AG09319 (cell line): ENCODE measurements at regions not wholly inside any gene's neighbourhood (a gene's known extent, or its start where the extent isn't known, plus 50 kb on each side); places are given as distances from the start of the nearest gene placed in this dataset.
"Not testable (repeated sequence)": the region's sequence is repeated elsewhere in the genome, so short reads cannot be mapped to it uniquely, and the experiment has no call there.

Experiments
- DNase-seq: peaks from one replicate; pipeline ENCODE4 v3.0.0-alpha.2; 2010; ENCODE audit warnings: low read depth; ENCODE audit errors: extremely low read depth
- TF ChIP-seq, protein P1 (sequence below): IDR thresholded peaks from 2 replicates; pipeline ENCODE4 v1.5.1; 2011; ENCODE audit warnings: low read depth, mild to moderate bottlenecking, inconsistent platforms, low read length, moderate library complexity

DNA sequence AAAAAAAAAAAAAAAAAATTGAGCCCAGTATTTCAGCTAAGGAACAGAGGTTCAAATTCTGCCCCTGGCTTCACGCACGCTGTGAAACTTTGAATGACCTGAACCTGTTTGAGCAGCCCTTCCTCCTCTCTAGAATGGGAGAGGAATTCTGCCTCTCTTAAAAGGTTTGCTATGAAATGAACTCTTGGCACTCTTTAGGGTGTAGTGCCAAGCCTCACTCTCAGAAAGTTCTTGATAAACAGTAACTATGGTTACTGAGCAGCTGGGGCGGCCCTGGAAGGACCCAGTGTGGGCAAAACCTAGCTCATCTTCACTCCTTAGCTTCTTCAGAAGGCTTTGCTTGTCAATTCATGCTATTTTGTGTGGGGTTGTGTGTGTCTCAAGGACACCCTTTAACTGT is 73.7 kb downstream of the GEMIN8 start:
- TF ChIP-seq, protein P1, sequence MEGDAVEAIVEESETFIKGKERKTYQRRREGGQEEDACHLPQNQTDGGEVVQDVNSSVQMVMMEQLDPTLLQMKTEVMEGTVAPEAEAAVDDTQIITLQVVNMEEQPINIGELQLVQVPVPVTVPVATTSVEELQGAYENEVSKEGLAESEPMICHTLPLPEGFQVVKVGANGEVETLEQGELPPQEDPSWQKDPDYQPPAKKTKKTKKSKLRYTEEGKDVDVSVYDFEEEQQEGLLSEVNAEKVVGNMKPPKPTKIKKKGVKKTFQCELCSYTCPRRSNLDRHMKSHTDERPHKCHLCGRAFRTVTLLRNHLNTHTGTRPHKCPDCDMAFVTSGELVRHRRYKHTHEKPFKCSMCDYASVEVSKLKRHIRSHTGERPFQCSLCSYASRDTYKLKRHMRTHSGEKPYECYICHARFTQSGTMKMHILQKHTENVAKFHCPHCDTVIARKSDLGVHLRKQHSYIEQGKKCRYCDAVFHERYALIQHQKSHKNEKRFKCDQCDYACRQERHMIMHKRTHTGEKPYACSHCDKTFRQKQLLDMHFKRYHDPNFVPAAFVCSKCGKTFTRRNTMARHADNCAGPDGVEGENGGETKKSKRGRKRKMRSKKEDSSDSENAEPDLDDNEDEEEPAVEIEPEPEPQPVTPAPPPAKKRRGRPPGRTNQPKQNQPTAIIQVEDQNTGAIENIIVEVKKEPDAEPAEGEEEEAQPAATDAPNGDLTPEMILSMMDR, result no peak
- no peak for DNase-seq

DNA sequence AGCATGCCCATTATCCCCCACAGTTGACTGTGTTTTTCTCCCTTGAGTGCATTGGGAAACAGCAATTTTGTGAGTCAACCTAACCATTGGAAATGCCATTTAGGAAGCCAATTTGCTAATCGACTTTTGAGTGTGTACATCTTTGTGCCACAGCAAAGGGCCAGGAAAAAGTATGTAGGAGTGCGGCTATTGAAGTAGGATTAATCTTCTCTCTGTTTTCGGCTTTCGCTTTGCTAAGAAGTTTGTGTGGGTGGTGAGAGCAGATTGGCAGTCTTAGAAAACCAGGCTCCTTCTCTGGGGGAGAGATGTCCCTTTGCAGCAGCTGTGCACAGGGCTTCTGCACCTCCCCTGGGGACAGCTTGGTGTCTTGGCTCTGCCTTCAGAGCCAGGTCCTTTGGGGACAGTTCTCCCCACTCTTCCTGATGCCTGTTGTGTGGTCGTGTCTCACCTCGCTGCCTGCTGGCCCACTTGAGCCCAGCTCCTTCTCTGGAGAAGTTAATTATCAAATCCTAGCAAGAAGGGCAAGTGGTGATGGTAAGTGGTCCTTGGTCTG is 74.5 kb downstream of the GEMIN8 start:
- TF ChIP-seq, protein P1, result no peak
- no peak for DNase-seq

DNA sequence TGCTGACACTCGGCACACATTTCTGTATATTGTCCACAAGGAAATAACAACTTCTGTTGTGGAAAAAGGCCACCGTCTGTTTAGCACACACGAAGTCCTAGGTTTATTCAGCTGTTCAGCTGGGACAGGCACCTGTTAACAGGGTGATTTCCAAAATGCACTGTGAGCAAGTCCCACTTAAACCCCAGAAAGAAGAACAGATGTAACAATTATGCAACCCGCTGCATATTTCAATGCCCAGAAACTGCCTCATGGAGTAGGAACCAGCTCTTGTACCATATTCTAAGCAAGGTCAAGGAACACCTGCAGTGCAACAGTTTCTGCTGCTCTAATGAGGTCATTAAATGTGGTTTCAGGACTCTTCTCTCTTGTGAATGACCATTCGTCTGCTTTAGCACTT is 77.1 kb downstream of the GEMIN8 start:
- TF ChIP-seq, protein P1, result no peak
- no peak for DNase-seq

DNA sequence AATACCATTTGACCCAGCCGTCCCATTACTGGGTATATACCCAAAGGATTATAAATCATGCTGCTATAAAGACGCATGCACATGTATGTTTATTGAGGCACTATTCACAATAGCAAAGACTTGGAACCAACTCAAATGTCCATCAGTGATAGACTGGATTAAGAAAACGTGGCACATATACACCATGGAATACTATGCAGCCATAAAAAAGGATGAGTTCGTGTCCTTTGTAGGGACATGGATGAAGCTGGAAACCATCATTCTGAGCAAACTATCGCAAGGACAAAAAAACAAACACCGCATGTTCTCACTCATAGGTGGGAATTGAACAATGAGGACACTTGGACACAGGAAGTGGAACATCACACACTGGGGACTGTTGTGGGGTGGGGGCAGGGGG is 83.5 kb downstream of the GEMIN8 start:
- not testable (repeated sequence) for DNase-seq

DNA sequence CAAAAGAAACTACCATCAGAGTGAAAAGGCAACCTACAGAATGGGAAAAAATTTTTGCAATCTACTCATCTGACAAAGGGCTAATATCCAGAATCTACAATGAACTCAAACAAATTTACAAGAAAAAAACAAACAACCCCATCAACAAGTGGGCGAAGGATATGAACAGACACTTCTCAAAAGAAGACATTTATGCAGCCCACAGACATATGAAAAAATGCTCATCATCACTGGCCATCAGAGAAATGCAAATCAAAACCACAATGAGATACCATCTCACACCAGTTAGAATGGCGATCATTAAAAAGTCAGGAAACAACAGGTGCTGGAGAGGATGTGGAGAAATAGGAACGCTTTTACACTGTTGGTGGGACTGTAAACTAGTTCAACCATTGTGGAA is 83.9 kb downstream of the GEMIN8 start:
- DNase-seq, result not testable (repeated sequence)

DNA sequence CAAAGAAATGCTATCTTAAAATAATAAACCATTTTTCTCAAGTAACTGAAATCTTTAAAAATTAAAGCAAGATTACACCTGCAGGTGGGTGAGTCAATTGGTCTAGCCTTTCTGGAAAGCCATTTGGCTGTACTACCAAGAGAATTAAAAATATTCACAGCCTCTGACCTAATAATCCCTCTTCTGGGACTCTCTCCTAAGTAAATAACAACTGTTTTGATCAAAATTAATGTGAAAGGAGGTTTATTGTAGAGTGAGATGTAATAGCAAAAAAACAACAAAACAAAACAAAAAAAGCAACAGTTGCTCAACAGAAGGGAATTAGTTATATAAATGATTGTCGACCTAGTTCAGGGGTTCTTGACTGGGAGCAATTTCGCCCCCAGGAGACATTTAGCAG is 89.0 kb downstream of the GEMIN8 start:
- no peak for DNase-seq
- TF ChIP-seq, protein P1, result no peak

DNA sequence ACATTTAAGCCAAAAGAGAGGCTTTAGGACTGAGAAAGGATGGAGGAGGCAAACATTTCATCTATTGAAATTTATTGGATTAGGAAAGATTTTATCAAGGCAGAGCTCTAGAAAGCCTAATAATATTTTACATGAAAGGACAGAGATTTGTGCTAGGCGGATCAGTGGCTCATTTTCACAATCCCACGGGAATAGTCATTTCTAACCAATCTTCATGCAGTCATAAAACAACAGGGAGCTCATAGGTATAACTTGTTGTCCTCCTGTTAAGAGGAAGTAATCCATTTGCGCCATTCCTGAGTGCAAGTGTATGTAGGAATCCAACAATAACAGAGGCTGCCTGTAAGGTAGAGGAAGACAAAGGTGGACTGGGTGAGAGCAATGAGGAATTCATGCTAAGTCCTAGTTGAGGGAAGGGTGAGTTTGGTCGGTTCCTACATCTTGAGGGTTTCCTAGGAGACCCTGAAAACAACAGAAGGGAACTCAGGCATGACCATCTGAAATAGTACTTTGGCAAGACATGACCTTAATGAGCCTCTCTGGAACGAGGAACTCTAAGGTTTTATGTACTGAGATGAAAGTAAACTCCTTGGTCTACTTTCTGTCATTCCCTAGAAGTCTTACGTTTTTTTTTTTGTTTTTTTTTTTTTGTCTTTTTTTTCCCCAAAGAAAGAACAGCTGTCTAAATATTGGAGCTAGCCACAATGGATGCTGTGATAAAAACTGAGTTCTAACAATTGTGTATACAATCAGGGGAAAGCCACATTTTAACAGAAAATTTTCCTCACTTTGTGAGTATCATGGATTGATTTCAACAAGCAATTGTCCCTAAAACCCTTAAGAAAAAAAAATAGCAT is 89.7 kb downstream of the GEMIN8 start:
- no peak for DNase-seq
- TF ChIP-seq, protein P1, result no peak

DNA sequence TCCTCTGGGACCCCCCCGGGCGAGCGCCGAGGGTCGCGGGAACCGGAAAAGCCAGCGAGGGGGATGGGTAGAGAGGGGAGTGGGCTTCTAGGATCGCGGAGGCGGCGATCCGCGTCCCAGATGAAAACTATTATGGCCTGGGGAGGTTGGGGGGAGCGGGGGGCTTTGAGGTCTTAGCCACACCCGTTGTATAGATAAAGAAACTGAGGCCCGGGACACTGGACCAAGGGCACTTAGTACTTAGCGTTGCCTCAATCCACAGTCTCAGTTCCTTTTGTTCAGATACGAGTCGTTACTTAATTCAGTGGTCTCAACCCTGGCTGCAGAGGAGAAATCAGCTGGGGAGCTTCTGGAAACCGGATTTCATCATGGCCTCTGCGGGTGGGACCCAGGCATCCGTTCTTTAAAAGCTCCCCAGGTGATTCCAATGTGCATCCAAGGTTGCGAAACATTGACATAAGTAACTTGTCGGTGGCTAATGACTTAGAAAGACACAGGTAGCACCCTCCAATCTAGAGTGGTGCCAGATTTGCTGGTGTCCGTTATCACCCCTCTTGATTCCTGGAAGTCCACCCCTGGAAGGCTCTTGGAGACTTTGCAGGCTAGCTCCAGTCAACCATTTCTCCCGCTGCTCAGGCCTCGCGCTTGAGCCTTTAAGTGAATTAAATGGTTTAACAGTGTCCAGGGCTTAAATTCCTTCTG is 90.7 kb downstream of the GEMIN8 start:
- TF ChIP-seq, protein P1, result no peak
- DNase-seq, result no peak
